H1 (cell line): ENCODE measurements at regions not wholly inside any gene's neighbourhood (a gene's known extent, or its start where the extent isn't known, plus 50 kb on each side); places are given as distances from the start of the nearest gene placed in this dataset.

Experiments
- CREB1 ChIP-seq: IDR thresholded peaks from 2 replicates; pipeline ENCODE4 v1.6.1; 2012; ENCODE audit warnings: inconsistent platforms
- CTCF ChIP-seq, 3 experiments: IDR thresholded peaks; 1 replicate in 2 of 3; 2 replicates in 1 of 3; pipeline versions ENCODE4 v1.5.1 to v1.6.1; 2011; ENCODE audit warnings: low read length in 3 of 3, mild to moderate bottlenecking in 3 of 3, inconsistent platforms in 2 of 3, low read depth in 1 of 3, moderate library complexity in 1 of 3; ENCODE audit not compliant: insufficient read depth in 1 of 3; ENCODE audit errors: control extremely low read depth in 1 of 3
- EZH2 ChIP-seq: fragments of 200-600 bp; sonication (generic); IDR thresholded peaks from 2 replicates; pipeline ENCODE4 v1.7.1; 2012; ENCODE audit warnings: low read depth, mild to moderate bottlenecking, moderate library complexity, low read length, inconsistent platforms; ENCODE audit not compliant: severe bottlenecking
- POLR2AphosphoS5 ChIP-seq: IDR thresholded peaks from 2 replicates; pipeline ENCODE4 v1.6.1; 2011; ENCODE audit warnings: low read depth, low read length
- TF ChIP-seq, protein P1 (sequence below): IDR thresholded peaks from 2 replicates; pipeline ENCODE4 v1.6.1; 2012; ENCODE audit warnings: low read length, inconsistent platforms

DNA sequence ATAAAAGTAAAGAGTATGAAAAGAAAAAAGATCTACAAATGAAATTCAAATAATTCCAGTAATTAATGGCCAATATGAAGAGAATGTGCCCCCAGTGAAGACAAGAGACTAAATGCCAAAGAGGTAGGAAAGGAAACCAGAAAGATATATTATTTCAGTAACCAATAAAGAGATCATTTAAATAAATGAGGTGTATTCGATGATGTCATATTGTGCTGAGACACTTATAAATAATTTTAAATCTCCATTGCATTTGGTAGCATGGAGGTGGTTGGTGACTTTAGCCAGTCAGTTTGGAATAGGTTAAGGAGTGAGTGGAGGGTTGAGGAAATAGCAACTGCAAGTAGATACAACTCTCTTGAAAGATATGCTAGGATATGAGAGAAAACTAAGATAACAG, 417.7 kb upstream of the PTGER4 start:
- TF ChIP-seq CTCF (IDR thresholded peaks at IDR 0.05; ENCODE audit: control extremely low read depth in 1 of 3, insufficient read depth in 1 of 3, low read depth in 1 of 3, low read length in 3 of 3), result no peak
- TF ChIP-seq POLR2AphosphoS5, result no peak
- no peak for TF ChIP-seq EZH2
- no peak for TF ChIP-seq CREB1
- TF ChIP-seq, protein P1, sequence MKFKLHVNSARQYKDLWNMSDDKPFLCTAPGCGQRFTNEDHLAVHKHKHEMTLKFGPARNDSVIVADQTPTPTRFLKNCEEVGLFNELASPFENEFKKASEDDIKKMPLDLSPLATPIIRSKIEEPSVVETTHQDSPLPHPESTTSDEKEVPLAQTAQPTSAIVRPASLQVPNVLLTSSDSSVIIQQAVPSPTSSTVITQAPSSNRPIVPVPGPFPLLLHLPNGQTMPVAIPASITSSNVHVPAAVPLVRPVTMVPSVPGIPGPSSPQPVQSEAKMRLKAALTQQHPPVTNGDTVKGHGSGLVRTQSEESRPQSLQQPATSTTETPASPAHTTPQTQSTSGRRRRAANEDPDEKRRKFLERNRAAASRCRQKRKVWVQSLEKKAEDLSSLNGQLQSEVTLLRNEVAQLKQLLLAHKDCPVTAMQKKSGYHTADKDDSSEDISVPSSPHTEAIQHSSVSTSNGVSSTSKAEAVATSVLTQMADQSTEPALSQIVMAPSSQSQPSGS, result no peak
